Tibial nerve (tissue), 4 donors: ENCODE measurements at regions not wholly inside any gene's neighbourhood (a gene's known extent, or its start where the extent isn't known, plus 50 kb on each side); places are given as distances from the start of the nearest gene placed in this dataset.
"Not testable (repeated sequence)": the region's sequence is repeated elsewhere in the genome, so short reads cannot be mapped to it uniquely, and the experiment has no call there.

Source experiments
- EP300 ChIP-seq, 2 donors: sonication (generic); formaldehyde crosslinking; IDR thresholded peaks; one replicate each; pipeline ENCODE4 v1.6.1; 2017; ENCODE audit warnings: antibody characterized with exemption in 2 of 2, mild to moderate bottlenecking in 1 of 2
- POLR2A ChIP-seq, 2 donors: fragments of 450-650 bp; IDR thresholded peaks; one replicate each; pipeline ENCODE4 v1.6.1; 2017; ENCODE audit warnings: antibody characterized with exemption in 2 of 2, mild to moderate bottlenecking in 2 of 2, moderate library complexity in 2 of 2
- TF ChIP-seq, protein P1 (sequence below), 5 experiments: fragments of 200-600 bp in 3 of 5; fragments of 450-650 bp in 2 of 5; sonication (generic) in 3 of 5; IDR thresholded peaks; one replicate each; pipeline ENCODE4 v1.5.1; 2016 to 2019; ENCODE audit warnings: antibody characterized with exemption in 5 of 5, mild to moderate bottlenecking in 3 of 5, moderate library complexity in 2 of 5

DNA sequence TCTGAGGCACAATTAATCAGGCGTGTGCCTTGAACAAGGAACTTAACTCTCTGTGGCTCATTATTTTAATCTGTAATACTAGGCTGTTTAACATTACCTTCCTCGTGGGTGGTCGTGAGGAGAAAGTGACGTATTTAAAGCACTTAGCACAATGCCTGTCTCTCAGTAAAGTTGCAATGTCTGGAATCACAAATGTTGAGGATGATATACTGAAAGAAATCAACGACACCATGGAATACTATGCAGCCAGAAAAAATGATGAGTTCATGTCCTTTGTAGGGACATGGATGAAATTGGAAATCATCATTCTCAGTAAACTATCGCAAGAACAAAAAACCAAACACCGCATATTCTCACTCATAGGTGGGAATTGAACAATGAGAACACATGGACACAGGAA is 1320.0 kb upstream of the TMEM132C start:
- TF ChIP-seq, protein P1, sequence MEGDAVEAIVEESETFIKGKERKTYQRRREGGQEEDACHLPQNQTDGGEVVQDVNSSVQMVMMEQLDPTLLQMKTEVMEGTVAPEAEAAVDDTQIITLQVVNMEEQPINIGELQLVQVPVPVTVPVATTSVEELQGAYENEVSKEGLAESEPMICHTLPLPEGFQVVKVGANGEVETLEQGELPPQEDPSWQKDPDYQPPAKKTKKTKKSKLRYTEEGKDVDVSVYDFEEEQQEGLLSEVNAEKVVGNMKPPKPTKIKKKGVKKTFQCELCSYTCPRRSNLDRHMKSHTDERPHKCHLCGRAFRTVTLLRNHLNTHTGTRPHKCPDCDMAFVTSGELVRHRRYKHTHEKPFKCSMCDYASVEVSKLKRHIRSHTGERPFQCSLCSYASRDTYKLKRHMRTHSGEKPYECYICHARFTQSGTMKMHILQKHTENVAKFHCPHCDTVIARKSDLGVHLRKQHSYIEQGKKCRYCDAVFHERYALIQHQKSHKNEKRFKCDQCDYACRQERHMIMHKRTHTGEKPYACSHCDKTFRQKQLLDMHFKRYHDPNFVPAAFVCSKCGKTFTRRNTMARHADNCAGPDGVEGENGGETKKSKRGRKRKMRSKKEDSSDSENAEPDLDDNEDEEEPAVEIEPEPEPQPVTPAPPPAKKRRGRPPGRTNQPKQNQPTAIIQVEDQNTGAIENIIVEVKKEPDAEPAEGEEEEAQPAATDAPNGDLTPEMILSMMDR (IDR thresholded peaks at IDR 0.05) = not testable (repeated sequence)
- not testable (repeated sequence) for TF ChIP-seq EP300, POLR2A (IDR thresholded peaks at IDR 0.05)
